Inflammatory macrophage treated with lipopolysaccharide for 1 hour (primary cell): ENCODE measurements at regions not wholly inside any gene's neighbourhood (a gene's known extent, or its start where the extent isn't known, plus 50 kb on each side); places are given as distances from the start of the nearest gene placed in this dataset.
"Not testable (repeated sequence)": the region's sequence is repeated elsewhere in the genome, so short reads cannot be mapped to it uniquely, and the experiment has no call there.

Source experiments
- DNase-seq, 2 donors: peaks; one replicate each; pipeline ENCODE4 v3.0.0-alpha.2; 2020 to 2022

DNA sequence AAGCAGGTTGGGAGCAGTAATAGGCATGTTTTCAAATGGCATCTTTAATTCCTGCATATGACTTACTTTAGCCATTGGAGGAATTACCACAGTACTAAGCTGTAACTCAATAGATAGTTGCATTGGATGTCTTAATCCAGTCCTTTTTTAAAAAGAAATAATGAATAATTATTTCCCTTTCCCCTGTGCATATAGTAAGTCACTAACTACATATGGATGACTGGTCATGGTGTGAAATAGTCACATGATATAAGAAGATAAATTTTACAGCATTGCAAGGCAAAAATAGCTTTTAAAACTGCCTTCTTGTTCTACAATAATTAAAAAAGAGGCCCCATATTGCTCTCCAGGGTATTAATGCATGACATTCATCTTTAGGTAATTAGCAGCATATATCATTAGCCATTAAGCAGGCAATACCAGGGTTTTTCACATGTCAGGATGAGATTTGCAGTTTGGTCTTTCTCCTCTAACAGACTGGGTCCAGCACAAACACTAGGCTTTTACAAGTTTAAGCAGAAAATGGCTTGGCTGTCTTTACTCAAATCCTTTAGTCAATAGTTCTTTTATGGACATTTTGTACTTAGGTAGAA lies 606.4 kb upstream of the RORB start:
- no peak for DNase-seq

DNA sequence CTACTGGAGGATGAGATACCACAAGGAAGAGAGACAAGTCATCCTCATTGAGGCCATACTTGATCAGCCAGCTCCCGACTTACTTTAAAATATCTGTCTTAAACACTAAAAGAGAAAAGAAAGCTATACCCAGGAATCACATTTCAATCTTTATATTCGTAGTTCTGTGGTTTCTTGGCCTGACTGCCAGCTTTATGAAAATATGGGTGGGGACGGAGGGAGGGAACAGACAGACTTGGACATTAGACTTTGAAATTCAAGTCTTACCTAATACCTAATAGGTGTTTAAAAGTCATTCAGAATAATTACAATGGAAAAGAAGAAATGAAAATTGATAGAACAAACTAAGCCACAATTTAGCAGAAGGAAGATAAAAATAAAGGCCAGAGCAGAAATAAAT lies 604.8 kb upstream of the RORB start:
- no peak for DNase-seq

DNA sequence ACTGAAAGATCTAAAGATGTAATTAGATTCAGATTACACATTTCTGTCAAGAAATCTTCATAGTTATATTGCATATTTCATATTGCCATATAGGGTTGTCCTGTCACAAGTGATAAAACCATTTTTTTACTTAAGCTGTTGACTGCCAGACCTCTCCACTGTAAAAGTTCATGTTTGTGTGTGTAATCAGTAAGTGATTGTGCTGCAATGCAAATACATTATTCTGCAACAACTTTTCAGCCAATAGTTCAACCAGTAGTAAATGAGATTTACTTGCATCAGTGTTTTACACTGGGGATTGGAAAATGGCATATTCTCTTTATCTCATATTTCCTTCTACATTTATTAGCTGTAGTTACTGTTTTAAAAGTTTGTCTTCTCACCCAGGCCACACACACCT lies 603.9 kb upstream of the RORB start:
- DNase-seq: no peak

DNA sequence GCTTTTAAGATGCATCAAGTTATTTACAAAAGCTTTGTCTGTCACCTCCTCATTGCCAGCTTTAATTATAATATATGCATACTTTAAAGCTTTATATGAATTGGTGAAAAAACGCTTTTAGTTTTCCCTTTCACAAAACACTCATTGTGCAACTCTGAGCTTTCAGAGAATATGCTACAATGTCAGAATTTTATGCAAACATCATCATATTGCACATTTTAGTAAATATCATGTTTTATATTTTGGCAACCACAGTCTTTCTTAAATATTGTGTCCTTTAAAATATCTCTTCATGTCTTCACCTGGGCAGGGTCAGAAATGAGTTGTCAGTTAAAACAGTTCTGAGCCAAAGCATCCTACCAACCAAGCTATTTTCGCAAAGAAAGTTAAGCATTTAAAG lies 601.1 kb upstream of the RORB start:
- DNase-seq: no peak

DNA sequence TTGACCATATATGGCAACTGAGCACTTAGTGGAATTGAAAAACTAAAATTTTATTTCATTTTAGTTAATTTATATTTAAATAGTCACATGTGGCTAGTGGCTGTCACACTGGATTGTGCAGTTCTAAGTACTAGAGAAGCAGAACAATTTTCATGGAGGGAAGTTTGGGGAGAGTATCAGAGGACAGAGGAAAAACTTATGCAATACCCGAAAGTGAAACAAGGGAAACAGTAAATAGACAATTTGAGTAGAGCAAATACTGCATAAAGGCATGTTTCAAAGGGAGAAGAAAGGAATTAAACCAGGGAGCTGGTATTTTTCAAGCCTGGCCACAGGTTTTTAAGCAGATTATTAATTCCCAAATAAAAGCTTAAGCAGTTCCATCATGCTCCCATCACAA lies 590.5 kb upstream of the RORB start:
- DNase-seq: peak; percentile 5 to 6

DNA sequence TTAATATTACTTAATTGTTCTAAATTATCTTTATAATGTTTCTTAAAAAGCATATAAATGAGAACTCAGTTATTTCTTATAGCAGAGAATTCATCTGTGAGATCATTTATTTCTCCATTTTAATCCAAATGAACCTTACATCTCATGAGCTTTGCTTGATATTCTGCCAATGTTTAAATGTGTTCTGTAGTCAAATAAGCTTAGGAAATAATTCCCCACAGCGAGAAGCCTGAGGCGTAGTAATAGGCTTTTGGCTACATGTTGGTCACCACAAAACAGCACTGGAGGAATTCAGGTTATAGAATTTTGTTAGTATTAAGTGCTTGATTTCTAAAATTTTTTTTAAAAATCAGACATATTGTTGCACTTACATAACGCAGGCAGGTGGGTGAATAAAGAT lies 585.3 kb upstream of the RORB start:
- DNase-seq: no peak

DNA sequence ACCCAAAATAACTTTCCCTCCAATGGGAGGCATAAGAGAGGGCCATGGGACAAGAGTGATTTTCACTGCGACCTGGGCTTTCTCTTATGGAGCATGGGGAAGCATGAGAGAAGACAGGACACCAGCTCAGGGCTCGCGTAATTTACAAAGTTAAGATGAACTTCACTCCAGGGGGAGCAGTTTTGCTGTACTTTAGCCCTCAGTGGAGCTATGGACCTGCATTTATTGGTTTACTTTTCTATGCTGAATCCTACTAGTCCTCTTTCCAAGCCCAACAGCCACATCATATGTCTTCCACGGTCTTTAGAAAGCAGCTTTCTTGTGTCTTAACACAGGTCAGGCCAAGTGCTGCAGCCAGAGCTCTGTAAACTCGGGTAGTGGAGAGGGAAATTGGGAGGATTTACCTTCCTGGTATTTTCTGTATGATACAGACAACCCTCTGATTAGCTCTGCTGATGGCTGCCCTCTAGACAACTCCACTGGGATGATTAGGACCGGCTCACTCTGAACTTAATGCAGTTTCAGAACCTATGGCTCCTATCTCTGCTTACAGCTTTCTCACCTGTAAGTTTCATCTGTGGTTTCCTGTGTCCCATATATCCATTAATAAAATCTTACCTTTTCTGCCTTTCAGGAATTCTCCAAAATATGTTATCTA lies 581.0 kb upstream of the RORB start:
- no peak for DNase-seq

DNA sequence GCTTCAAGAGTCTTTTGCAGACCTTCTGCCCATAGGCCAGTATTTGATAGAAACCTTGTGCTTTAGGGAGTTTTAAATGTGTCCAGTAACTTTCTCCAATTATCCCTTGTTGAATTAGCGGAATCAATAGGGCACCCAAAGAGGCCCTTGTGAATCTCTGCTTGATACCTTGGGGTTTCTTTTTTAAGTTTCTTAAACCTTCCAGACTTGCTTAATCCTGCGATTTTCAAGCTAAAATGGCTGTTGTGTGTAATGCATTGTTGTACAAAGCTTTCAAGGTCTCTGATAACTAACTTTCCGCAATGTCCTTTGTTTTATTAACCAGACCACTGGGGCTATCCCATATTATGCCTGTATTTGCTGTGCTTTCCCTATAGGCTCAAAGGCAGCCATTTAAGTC lies 577.4 kb upstream of the RORB start:
- no peak for DNase-seq

DNA sequence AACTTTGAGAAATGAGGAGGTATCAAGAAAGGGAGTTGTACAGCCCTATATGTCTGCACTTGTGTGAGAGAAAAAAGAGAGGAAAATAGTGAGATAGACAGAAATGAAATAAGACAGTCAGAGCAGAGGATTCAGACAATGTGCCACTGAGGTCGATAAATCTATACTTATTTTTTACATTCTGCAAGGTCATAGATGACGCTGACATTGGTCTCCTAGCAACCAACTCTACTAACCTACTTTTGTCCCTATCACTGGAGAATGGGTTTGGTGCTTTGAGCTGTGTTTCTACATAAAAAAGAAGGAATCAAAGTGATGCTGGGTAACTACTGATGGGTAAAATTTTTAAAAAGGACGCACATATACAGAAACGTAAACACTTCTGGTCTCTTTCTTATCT lies 573.3 kb upstream of the RORB start:
- no peak for DNase-seq

DNA sequence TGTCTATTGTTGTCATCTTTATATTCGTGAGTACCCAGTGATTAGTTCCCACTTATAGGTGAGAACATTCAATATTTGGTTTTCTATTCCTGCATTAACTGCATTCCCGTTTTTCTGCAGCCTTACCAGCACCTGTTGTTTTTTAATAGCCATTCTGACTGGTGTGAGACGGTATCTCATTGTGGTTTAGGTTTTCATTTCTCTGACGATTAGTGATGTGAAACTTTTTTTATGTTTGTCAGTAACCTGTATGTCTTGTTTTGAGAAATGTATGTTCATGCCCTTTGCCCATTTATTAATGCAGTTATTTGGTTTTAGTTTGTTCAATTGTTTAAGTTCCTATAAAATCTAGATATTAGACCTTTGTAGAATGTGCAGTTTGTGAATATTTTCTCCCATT lies 546.0 kb upstream of the RORB start:
- no peak for DNase-seq

DNA sequence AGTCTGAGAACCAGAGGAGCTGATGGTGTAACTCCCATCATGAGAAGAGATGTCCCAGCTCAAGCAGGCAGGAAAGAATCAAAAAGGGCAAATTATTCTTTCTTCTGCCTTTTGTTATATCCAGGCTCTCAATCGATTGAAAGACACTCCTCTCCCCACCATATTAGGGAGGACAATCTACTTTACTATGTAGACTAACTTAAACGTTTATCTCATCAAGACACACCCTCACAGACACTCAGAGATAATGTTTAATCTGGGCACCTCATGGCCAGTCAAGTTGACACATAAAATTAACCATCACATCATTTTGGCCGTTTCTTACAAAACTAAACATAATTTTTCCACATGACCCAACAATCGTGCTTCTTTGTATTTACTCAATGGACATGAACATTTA lies 534.3 kb upstream of the RORB start:
- no peak for DNase-seq

DNA sequence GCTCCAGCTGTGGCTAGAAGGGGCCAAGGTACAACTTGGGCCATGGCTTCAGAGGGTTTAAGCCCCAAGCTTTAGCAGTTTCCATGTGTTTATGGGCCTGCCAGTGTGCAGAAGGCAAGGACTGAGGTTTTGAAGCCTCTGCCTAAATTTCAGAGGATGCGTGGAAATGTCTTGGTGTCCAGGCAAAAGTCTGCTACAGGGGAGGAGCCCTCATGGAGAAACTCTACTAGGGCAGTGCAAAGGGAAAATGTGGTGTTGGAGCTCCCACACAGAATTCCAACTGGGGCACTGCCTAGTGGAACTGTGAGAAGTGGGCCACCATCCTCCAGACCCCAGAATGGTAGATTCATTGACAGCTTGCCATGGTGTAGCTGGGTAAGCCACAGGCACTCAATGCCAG lies 527.2 kb upstream of the RORB start:
- no peak for DNase-seq

DNA sequence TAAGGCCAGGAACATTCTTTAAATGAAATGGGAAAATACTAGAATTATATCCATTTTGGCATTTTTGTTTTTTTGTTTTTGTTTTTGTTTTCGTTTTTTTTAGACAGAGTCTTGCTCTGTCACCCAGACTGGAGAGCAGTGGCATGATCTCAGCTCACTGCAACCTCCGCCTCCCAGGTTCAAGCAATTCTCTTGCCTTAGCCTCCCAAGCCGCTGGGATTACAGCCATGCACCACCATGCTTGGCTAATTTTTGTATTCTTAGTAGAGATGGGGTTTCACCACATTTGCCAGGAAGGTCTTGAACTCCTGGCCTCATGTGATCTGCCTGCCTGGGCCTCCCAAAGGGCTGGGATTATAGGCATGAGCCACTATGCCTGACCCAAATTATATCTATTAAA lies 520.7 kb upstream of the RORB start:
- DNase-seq: not testable (repeated sequence)

DNA sequence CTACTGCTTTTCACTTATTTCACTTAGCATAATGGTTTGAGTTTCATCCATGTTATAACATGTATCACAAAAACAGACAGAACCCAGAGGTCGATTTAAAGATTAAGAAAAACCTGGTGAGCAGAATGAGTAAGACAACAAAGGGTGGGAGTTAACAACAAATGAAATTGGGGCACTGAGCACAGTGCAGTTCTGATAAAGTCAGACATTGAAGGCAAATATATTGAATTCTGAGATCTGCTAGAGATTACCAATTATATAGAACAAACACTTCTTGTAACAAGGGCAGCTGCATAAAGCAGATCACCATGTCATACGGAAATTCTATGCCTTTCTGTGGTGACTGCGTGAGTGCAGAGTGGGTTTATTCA lies 517.3 kb upstream of the RORB start:
- DNase-seq: no peak

DNA sequence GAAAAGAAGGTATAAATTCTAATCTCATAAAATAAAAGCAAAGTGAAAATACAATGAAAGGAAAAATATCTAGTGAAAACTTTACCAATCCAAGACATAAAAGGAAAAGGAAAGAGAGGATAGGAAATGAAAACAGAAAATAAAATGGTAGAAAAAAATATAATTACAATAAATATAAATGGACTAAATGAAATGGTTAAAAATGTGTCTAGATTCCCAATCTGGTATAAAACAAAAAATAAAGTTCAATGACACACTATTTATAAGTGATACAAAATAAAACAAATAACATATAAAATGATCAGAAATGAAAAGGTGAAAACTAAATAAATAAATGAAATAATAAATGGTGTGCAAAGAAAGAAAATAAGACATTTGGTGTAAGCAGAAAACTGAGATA lies 516.4 kb upstream of the RORB start:
- DNase-seq: no peak

DNA sequence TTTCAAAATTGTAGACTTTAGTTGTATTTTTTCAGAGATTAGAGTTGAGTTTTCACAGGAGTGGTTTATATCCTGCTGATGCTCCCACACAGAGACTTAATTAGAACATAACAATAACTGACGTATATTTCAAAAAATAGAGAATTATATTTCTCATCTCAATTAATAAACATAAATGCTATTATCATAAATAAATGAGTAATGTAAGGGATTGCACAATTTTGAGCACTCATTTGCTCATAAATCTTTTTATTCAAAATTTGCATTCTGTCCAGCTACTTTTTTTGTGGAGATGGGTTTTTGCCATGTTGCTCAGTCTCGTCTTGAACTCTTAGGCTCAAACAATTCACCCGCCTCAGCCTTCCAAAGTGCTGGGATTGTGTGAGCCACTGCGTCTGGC lies 515.7 kb upstream of the RORB start:
- DNase-seq: no peak

DNA sequence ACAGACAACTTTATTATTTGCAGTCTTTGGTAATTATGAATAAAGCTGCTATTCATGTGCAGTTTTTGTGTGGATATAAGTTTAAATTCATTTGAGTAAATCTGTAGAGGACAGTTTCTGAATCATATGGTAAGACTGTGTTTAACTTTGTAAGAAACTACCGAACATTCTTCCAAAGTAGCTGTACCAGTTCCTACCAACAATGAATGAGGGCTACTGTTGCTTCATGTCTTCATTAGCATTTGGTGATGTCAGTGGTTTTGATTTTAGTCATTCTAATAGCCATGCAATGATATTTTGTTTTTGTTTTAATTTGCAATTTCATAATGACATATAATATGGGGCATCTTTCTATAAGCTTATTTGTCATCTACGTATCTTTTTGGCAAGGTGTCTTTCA lies 501.3 kb upstream of the RORB start:
- no peak for DNase-seq

DNA sequence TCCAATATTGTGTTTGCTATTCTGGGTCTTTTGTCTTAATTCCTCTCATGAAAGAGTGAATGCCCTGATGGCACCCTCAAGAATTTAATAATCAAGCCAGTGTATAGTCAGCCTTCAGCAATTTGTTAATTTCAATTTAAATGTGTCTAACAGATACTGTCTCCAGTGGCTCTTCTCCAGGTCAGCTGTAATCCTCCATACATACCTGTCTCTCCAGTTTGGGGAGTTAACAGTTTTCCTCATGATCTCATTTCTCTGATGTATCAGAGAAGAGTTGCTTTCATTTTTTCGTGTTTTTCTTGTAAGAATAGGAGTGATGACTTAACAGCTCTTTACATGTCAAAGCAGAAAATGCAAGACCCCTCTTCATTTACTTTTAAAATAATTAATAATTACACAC lies 500.3 kb upstream of the RORB start:
- no peak for DNase-seq

DNA sequence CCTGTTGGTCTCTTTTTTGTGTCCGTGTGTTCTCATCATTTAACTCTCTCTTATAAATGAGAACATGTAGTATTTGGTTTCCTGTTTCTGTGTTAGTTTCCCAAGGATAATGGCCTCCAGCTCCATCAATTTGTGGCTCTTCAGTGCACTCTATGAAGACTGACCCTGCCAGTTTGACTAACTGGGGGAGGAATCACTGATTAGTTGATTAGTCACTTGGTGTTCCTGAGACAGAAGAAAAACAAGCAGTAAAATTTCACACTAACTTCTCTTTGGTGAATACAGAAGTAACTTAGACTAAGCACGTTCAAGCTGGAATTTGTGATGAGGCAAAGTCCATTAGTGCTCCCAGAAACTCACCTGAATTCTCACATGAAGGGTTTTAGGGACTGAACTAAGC lies 495.8 kb upstream of the RORB start:
- DNase-seq: no peak

DNA sequence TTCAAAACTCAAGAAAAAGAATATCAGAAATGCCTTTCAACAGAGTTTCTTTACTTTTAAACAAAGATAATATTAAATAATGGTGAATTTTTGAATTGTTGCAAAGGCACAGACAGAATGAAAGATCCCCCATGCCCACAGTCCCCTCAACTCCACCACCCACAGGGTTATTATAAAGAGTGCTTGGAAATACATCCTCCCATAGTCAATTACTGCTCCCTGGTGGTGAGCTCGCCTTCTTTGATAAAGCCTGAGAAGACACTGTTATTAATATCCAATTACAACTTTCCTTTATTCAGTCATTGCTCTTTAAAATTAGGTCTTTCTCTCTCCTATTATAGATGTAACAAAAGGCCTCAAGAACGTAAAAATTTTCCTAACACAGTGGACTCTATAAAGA lies 490.2 kb upstream of the RORB start:
- no peak for DNase-seq

DNA sequence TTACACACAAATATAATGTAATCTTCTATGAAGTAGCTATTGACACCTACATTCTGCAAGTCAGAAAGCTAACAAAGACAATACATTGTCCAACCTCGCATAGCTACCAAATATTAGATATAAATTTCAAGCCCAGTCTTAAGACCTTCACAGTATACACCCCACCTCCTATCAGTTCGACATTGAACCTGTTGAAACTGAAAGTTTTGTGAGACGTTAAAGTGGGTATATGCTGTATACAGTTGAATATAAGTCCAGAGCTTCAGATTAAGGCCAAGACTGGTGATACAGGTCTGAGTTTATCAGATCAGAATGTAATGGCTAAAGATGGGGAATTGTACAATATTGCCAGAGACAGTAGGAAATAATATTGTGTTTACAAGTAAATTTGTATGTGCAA lies 489.3 kb upstream of the RORB start:
- DNase-seq: no peak

DNA sequence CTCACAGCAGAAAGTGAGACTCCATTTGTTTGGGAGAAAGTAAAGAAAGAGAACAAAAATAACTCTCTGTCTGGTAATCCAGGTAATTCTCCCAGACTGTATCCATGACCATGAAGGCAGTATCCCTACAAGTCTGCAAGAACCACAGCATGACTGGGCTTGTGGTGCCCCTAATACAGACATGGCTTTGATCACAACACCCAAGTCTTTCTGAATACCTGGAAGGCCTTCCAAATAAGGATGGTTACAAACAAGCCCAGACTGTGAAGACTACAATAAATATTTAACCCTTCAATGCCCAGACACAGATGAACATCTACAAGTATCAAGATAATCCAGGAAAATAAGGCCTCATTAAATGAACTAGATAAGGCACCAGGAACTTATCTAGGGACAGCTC lies 481.1 kb upstream of the RORB start:
- no peak for DNase-seq

DNA sequence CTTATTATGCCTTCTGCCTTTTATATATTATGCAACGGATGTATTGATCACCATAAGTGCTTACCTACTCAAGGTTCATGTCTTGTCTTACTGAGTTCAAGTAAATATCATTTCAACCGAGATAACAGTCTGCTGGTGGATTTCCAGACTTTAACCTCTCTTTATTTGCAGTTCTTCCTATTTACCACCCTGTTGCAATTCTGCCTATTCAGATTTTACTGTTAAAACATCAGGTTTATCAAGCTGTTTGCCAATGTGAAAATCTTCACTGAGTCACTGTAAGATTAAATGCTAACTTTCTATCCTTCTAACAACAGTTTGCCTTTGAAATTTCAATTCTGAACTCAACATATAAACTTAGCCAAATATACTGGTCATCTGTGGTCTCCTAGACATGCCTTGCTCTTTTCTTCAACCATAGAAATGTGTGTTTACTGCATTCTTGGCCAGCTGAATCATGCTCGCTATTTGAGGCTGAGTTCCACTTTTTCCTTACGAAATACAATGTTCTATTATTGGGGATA lies 471.7 kb upstream of the RORB start:
- no peak for DNase-seq

DNA sequence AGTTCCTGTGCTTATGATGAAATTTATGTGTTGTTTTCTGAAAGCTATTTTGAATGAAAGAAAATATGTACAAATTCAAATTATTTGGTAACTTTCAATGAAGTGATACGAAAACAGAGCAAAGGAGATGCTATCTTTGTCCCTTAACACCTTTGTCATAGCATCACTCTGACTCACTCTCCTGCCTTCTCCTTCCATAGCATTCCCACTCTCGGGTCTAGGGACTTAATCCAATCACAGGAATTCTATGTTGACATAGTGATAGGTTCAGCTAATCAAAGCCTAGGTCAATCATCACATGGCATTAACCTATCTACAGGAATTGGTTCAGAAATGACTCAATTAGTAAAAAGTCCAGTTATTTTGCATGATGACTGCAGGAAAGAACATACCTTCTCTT lies 464.7 kb upstream of the RORB start:
- no peak for DNase-seq

DNA sequence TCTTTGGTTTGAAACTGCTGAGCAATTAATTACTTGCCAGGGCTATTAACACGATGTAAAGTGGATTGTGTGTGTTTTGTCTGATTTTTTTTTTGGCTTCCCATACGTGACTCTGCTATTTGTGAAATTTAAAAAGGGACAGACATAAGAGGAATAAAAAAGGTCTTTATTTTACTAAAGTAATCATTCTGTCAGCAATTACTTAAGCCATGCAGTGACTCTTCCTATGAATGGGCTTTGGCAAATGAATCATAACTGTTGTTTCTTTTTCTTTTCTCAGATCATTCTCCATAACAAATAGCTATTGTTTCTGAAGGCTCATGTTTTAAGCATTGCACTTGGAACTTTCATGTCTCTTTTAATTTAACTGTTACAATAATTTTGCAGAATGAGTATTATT lies 461.3 kb upstream of the RORB start:
- DNase-seq: no peak
